RWPE2 (cell line): ENCODE measurements at regions not wholly inside any gene's neighbourhood (a gene's known extent, or its start where the extent isn't known, plus 50 kb on each side); places are given as distances from the start of the nearest gene placed in this dataset.
"Not testable (repeated sequence)": the region's sequence is repeated elsewhere in the genome, so short reads cannot be mapped to it uniquely, and the experiment has no call there.

Experiments used
- ATAC-seq: fragments of 200-7000 bp; cut with Tn5 transposase; 3 replicates; pipeline ENCODE4 v1.9.1; 2021; ENCODE audit warnings: low read depth
- DNase-seq: peaks from one replicate; pipeline ENCODE4 v3.0.0-alpha.2; 2020; ENCODE audit warnings: low spot score
- H3K27ac ChIP-seq: fragments of 450-650 bp; 2 replicates; pipeline ENCODE4 v1.5.1; 2017; ENCODE audit warnings: mild to moderate bottlenecking; ENCODE audit not compliant: poor library complexity, severe bottlenecking
- H3K27me3 ChIP-seq: fragments of 250-450 bp; sonication (Bioruptor Pico); 2 replicates; pipeline ENCODE4 v1.5.1; 2021; ENCODE audit warnings: mild to moderate bottlenecking, moderate library complexity; ENCODE audit not compliant: insufficient read depth, poor library complexity, severe bottlenecking
- H3K36me3 ChIP-seq: fragments of 250-450 bp; sonication (Bioruptor Pico); 2 replicates; pipeline ENCODE4 v1.5.1; 2020; ENCODE audit warnings: low read depth, mild to moderate bottlenecking, moderate library complexity
- H3K4me1 ChIP-seq: fragments of 250-450 bp; sonication (Bioruptor Pico); 2 replicates; pipeline ENCODE4 v1.5.1; 2021; ENCODE audit warnings: mild to moderate bottlenecking, moderate library complexity; ENCODE audit not compliant: insufficient read depth, poor library complexity, severe bottlenecking
- H3K4me3 ChIP-seq: fragments of 250-450 bp; sonication (Bioruptor Pico); 2 replicates; pipeline ENCODE4 v1.5.1; 2021; ENCODE audit warnings: mild to moderate bottlenecking, moderate library complexity; ENCODE audit not compliant: severe bottlenecking
- H3K9me3 ChIP-seq: fragments of 250-450 bp; sonication (Bioruptor Pico); 2 replicates; pipeline ENCODE4 v1.5.1; 2021; ENCODE audit warnings: mild to moderate bottlenecking, moderate library complexity; ENCODE audit not compliant: severe bottlenecking
- CTCF ChIP-seq: fragments of 450-650 bp; IDR thresholded peaks from one replicate; pipeline ENCODE4 v1.5.1; 2017; ENCODE audit warnings: mild to moderate bottlenecking, moderate library complexity; ENCODE audit not compliant: poor library complexity, severe bottlenecking

- Histone ChIP-seq H3K27me3 (no peaks in the 10 kb centered on the region), H3K9me3 (no peaks in the 10 kb centered on the region), H3K36me3 (no peaks in the 10 kb centered on the region), H3K4me3 (no peak overlapping the region), H3K4me1 (no peaks in the 10 kb centered on the region), H3K27ac (no peak overlapping the region)
- TF ChIP-seq CTCF, result no peak
- ATAC-seq, result no peak
- no peak for DNase-seq
Observed at GRCh38 chr16:62751218-62751617, 715.0 kb upstream of the CDH8 start.

GRCh38 chr16:62741692-62742091 is 705.5 kb upstream of the CDH8 start:
- H3K9me3 ChIP-seq, result no peaks in the 10 kb centered on the region
- no peak for ATAC-seq
- no peak for TF ChIP-seq CTCF
- H3K27me3 ChIP-seq, result no peaks in the 10 kb centered on the region
- H3K4me3 ChIP-seq, result no peak overlapping the region
- no peaks in the 10 kb centered on the region for H3K4me1 ChIP-seq
- no peak for DNase-seq
- H3K27ac ChIP-seq, result no peak overlapping the region
- no peaks in the 10 kb centered on the region for H3K36me3 ChIP-seq

- H3K36me3 ChIP-seq, result no peaks in the 10 kb centered on the region
- no peak for TF ChIP-seq CTCF
- H3K4me3 ChIP-seq, result no peak overlapping the region
- H3K27me3 ChIP-seq, result no peaks in the 10 kb centered on the region
- no peaks in the 10 kb centered on the region for H3K4me1 ChIP-seq
- DNase-seq, result no peak
- no peaks in the 10 kb centered on the region for H3K9me3 ChIP-seq
- H3K27ac ChIP-seq, result no peak overlapping the region
- no peak for ATAC-seq
Observed at GRCh38 chr16:62738666-62739460, 702.6 kb upstream of the CDH8 start.

GRCh38 chr16:62732092-62732491 is 695.9 kb upstream of the CDH8 start:
- DNase-seq (no peak), ATAC-seq (no peak)
- Histone ChIP-seq H3K36me3 (no peaks in the 10 kb centered on the region), H3K4me1 (no peaks in the 10 kb centered on the region), H3K9me3 (no peaks in the 10 kb centered on the region), H3K27me3 (no peaks in the 10 kb centered on the region), H3K27ac (no peak overlapping the region), H3K4me3 (no peak overlapping the region)
- no peak for TF ChIP-seq CTCF

GRCh38 chr16:62724670-62725269 is 688.5 kb upstream of the CDH8 start:
- not testable (repeated sequence) for H3K4me3 ChIP-seq, H3K4me1 ChIP-seq, ATAC-seq, H3K36me3 ChIP-seq, DNase-seq, H3K9me3 ChIP-seq, H3K27ac ChIP-seq, H3K27me3 ChIP-seq
